Caco-2 (cell line): ENCODE measurements at regions not wholly inside any gene's neighbourhood (a gene's known extent, or its start where the extent isn't known, plus 50 kb on each side); places are given as distances from the start of the nearest gene placed in this dataset.

Experiments
- BruUV-seq: library from RNA; stranded (reverse); fragments of 400-500 nt; replicated peaks from 2 replicates; lab custom pipeline; 2021; lab: Mats Ljungman, UMichigan
- CTCF ChIA-PET: fragments of 300-600 bp; sonication (Branson Sonifier 250); formaldehyde crosslinking; loops from one replicate; lab custom pipeline; 2022; ENCODE audit warnings: antibody characterized with exemption; lab: Charles Lee
- POLR2A ChIA-PET: fragments of 300-600 bp; sonication (Branson Sonifier 250); formaldehyde crosslinking; loops from one replicate; lab custom pipeline; 2022; ENCODE audit warnings: antibody characterized with exemption; lab: Charles Lee
- DNase-seq, 2 experiments: peaks; one replicate each; pipeline versions ENCODE4 v3.0.0 to v3.0.0-alpha.2; 2020 to 2022
- H3K27me3 ChIP-seq: replicated peaks from 2 replicates; pipeline ENCODE4 v1.6.0; 2011; ENCODE audit warnings: low read length; ENCODE audit not compliant: control insufficient read depth, insufficient read depth
- H3K36me3 ChIP-seq: 2 replicates; pipeline ENCODE4 v1.5.1; 2011; ENCODE audit warnings: low read length; ENCODE audit not compliant: control insufficient read depth, insufficient read depth
- H3K4me1 ChIP-seq: fragments of 250-450 bp; sonication (Bioruptor Pico); 2 replicates; pipeline ENCODE4 v1.5.1; 2020; ENCODE audit warnings: mild to moderate bottlenecking
- H3K4me3 ChIP-seq: 2 replicates; pipeline ENCODE4 v1.5.1; 2011; ENCODE audit warnings: low read depth, mild to moderate bottlenecking, control low read depth, low read length
- H3K9me3 ChIP-seq: fragments of 250-450 bp; sonication (Bioruptor Pico); 2 replicates; pipeline ENCODE4 v1.5.1; 2020; ENCODE audit warnings: mild to moderate bottlenecking, moderate library complexity
- H3K27ac Mint-ChIP-seq: one replicate; pipeline ENCODE4 v1.8.0; 2022; ENCODE audit warnings: mixed read lengths; ENCODE audit not compliant: unreplicated experiment
- H3K27me3 Mint-ChIP-seq: one replicate; pipeline ENCODE4 v1.8.0; 2022; ENCODE audit warnings: mixed read lengths; ENCODE audit not compliant: insufficient read depth, unreplicated experiment
- H3K36me3 Mint-ChIP-seq: one replicate; pipeline ENCODE4 v1.8.0; 2022; ENCODE audit warnings: mild to moderate bottlenecking, mixed read lengths; ENCODE audit not compliant: insufficient read depth, unreplicated experiment
- H3K4me1 Mint-ChIP-seq: one replicate; pipeline ENCODE4 v1.8.0; 2022; ENCODE audit warnings: low read depth, mixed read lengths; ENCODE audit not compliant: unreplicated experiment
- H3K4me3 Mint-ChIP-seq: one replicate; pipeline ENCODE4 v1.8.0; 2022; ENCODE audit warnings: mild to moderate bottlenecking, moderate library complexity, mixed read lengths; ENCODE audit not compliant: unreplicated experiment
- H3K9me3 Mint-ChIP-seq: one replicate; pipeline ENCODE4 v1.8.0; 2022; ENCODE audit warnings: mixed read lengths; ENCODE audit not compliant: unreplicated experiment
- CTCF ChIP-seq, 2 experiments: fragments of 200-600 bp in 1 of 2; IDR thresholded peaks; 1 replicate in 1 of 2; 2 replicates in 1 of 2; pipeline versions ENCODE4 v1.5.1 to v1.8.0; 2011 to 2022; ENCODE audit warnings: antibody characterized with exemption in 1 of 2, control low read depth in 1 of 2, inconsistent platforms in 1 of 2, low read depth in 1 of 2, low read length in 1 of 2, mild to moderate bottlenecking in 1 of 2, moderate library complexity in 1 of 2; ENCODE audit not compliant: insufficient read depth in 1 of 2, severe bottlenecking in 1 of 2, unreplicated experiment in 1 of 2
- intact Hi-C: fragments of 100-400 bp; cut with micrococcal nuclease; formaldehyde crosslinking; loops from one replicate; pipeline ENCODE4 v1.10.0; 2022; ENCODE audit not compliant: unreplicated experiment

GRCh38 chr2:12231288-12231687, 484.9 kb downstream of the LPIN1 start:
- Mint-ChIP-seq H3K36me3 (no peaks in the 10 kb centered on the region), H3K4me3 (no peak overlapping the region), H3K27me3 (no peaks in the 10 kb centered on the region), H3K9me3 (peaks cover 3% of the 10 kb centered on the region), H3K27ac (no peak overlapping the region), H3K4me1 (no peaks in the 10 kb centered on the region)
- no peaks in the 10 kb centered on the region for H3K4me1 ChIP-seq
- ChIA-PET CTCF (no interaction called here), POLR2A (interaction anchor here (0.5 kb wide), 1 partner anchor 779 kb away, joined by 3 read pairs; no protein-coding TSS in a partner anchor)
- no peak overlapping the region for H3K4me3 ChIP-seq
- no TSS peak for BruUV-seq
- no peaks in the 10 kb centered on the region for H3K9me3 ChIP-seq
- H3K36me3 ChIP-seq: no peaks in the 10 kb centered on the region
- intact Hi-C loops: no loop called here
- H3K27me3 ChIP-seq: no peaks in the 10 kb centered on the region
- no peak for DNase-seq
- TF ChIP-seq CTCF (IDR thresholded peaks at IDR 0.05; ENCODE audit: insufficient read depth in 1 of 2, low read depth in 1 of 2, low read length in 1 of 2, severe bottlenecking in 1 of 2, unreplicated experiment in 1 of 2): no peak

- intact Hi-C loops: no loop called here
- Histone ChIP-seq H3K36me3 (no peaks in the 10 kb centered on the region), H3K4me3 (no peak overlapping the region), H3K4me1 (no peaks in the 10 kb centered on the region), H3K9me3 (no peaks in the 10 kb centered on the region), H3K27me3 (no peaks in the 10 kb centered on the region)
- TF ChIP-seq CTCF (IDR thresholded peaks at IDR 0.05; ENCODE audit: insufficient read depth in 1 of 2, low read depth in 1 of 2, low read length in 1 of 2, severe bottlenecking in 1 of 2, unreplicated experiment in 1 of 2): no peak
- DNase-seq: no peak
- Mint-ChIP-seq H3K9me3 (no peaks in the 10 kb centered on the region), H3K36me3 (no peaks in the 10 kb centered on the region), H3K27me3 (no peaks in the 10 kb centered on the region), H3K4me3 (no peak overlapping the region), H3K27ac (no peak overlapping the region), H3K4me1 (no peaks in the 10 kb centered on the region)
- no TSS peak for BruUV-seq
- POLR2A ChIA-PET: no interaction called here
- CTCF ChIA-PET: no interaction called here
These were observed 483.9 kb upstream of the TRIB2 start for GRCh38 chr2:12232876-12233275.

- ChIA-PET CTCF (no interaction called here), POLR2A (no interaction called here)
- Histone ChIP-seq H3K9me3 (no peaks in the 10 kb centered on the region), H3K4me1 (no peaks in the 10 kb centered on the region), H3K36me3 (no peaks in the 10 kb centered on the region), H3K4me3 (no peak overlapping the region), H3K27me3 (no peaks in the 10 kb centered on the region)
- DNase-seq: no peak
- Mint-ChIP-seq H3K4me3 (no peak overlapping the region), H3K27ac (no peak overlapping the region), H3K4me1 (no peaks in the 10 kb centered on the region), H3K27me3 (peaks cover 4% of the 10 kb centered on the region), H3K36me3 (no peaks in the 10 kb centered on the region), H3K9me3 (no peaks in the 10 kb centered on the region)
- intact Hi-C loops: no loop called here
- no TSS peak for BruUV-seq
- no peak for TF ChIP-seq CTCF (IDR thresholded peaks at IDR 0.05; ENCODE audit: insufficient read depth in 1 of 2, low read depth in 1 of 2, low read length in 1 of 2, severe bottlenecking in 1 of 2, unreplicated experiment in 1 of 2)
These were observed 480.4 kb upstream of the TRIB2 start for GRCh38 chr2:12236136-12236844.
